ENCODE measurements at regions not wholly inside any gene's neighbourhood (a gene's known extent, or its start where the extent isn't known, plus 50 kb on each side); places are given as distances from the start of the nearest gene placed in this dataset.

GRCh38 chr3:29145360-29145759 lies 135.5 kb upstream of the RBMS3 start:
- in situ Hi-C loops (cut with MboI; ENCODE audit: low sequenced_read_pairs, unreplicated experiment): no loop called here
- TF ChIP-seq CTCF (IDR thresholded peaks at IDR 0.05; ENCODE audit: borderline replicate concordance, control extremely low read depth, extremely low read depth, insufficient read depth, missing control alignments): no peak
- DNase-seq (ENCODE audit: low spot score): no peak

GRCh38 chr3:29152379-29152778 lies 128.5 kb upstream of the RBMS3 start:
- no peak for DNase-seq (ENCODE audit: low spot score)
- in situ Hi-C loops (cut with MboI; ENCODE audit: low sequenced_read_pairs, unreplicated experiment): no loop called here
- TF ChIP-seq CTCF (IDR thresholded peaks at IDR 0.05; ENCODE audit: borderline replicate concordance, control extremely low read depth, extremely low read depth, insufficient read depth, missing control alignments): no peak

GRCh38 chr3:29153811-29154210 lies 127.1 kb upstream of the RBMS3 start:
- in situ Hi-C loops (cut with MboI; ENCODE audit: low sequenced_read_pairs, unreplicated experiment): no loop called here
- no peak for DNase-seq (ENCODE audit: low spot score)

GRCh38 chr3:29156086-29156715 lies 124.7 kb upstream of the RBMS3 start:
- no peak for DNase-seq (ENCODE audit: low spot score)
- in situ Hi-C loops (cut with MboI; ENCODE audit: low sequenced_read_pairs, unreplicated experiment): no loop called here
- no peak for TF ChIP-seq CTCF (IDR thresholded peaks at IDR 0.05; ENCODE audit: borderline replicate concordance, control extremely low read depth, extremely low read depth, insufficient read depth, missing control alignments)

More at GRCh38 chr3:29153811-29154210, 127.1 kb upstream of the RBMS3 start:
- TF ChIP-seq CTCF (IDR thresholded peaks at IDR 0.05; ENCODE audit: borderline replicate concordance, control extremely low read depth, extremely low read depth, insufficient read depth, missing control alignments): no peak

- TF ChIP-seq CTCF (IDR thresholded peaks at IDR 0.05; ENCODE audit: borderline replicate concordance, control extremely low read depth, extremely low read depth, insufficient read depth, missing control alignments): no peak
- in situ Hi-C loops (cut with MboI; ENCODE audit: low sequenced_read_pairs, unreplicated experiment): no loop called here
Measured at GRCh38 chr3:29164825-29165224, 116.0 kb upstream of the RBMS3 start.

GRCh38 chr3:29167180-29167579 lies 113.7 kb upstream of the RBMS3 start:
- no peak for DNase-seq (ENCODE audit: low spot score)
- in situ Hi-C loops (cut with MboI; ENCODE audit: low sequenced_read_pairs, unreplicated experiment): no loop called here
- no peak for TF ChIP-seq CTCF (IDR thresholded peaks at IDR 0.05; ENCODE audit: borderline replicate concordance, control extremely low read depth, extremely low read depth, insufficient read depth, missing control alignments)

More at GRCh38 chr3:29164825-29165224, 116.0 kb upstream of the RBMS3 start:
- DNase-seq (ENCODE audit: low spot score): no peak
